Astrocyte (in vitro differentiated cells and primary cell): ENCODE measurements at regions not wholly inside any gene's neighbourhood (a gene's known extent, or its start where the extent isn't known, plus 50 kb on each side); places are given as distances from the start of the nearest gene placed in this dataset.

Experiments
- DNase-seq: peaks from one replicate; pipeline ENCODE4 v3.0.0-alpha.2; 2010; ENCODE audit warnings: low read depth
- FAIRE-seq: peaks from 2 replicates; lab custom pipeline; 2011; peaks lifted over from hg19 to GRCh38; lab: Jason Lieb, UNC
- H2AFZ ChIP-seq: 2 replicates; pipeline ENCODE4 v1.6.0; 2012; ENCODE audit warnings: low read depth, low read length, inconsistent platforms
- H3K27ac ChIP-seq: 2 replicates; pipeline ENCODE4 v1.5.1; 2011; ENCODE audit warnings: low read depth, low read length, inconsistent platforms
- H3K27me3 ChIP-seq: 2 replicates; pipeline ENCODE4 v1.6.0; 2011; ENCODE audit warnings: low read length, inconsistent platforms; ENCODE audit not compliant: insufficient read depth
- H3K36me3 ChIP-seq: 2 replicates; pipeline ENCODE4 v1.5.1; 2011; ENCODE audit warnings: low read length, inconsistent platforms; ENCODE audit not compliant: insufficient read depth
- H3K4me1 ChIP-seq: 2 replicates; pipeline ENCODE4 v1.5.1; 2011; ENCODE audit warnings: low read length, inconsistent platforms; ENCODE audit not compliant: insufficient read depth
- H3K4me2 ChIP-seq: 2 replicates; pipeline ENCODE4 v1.6.0; 2012; ENCODE audit warnings: low read length, inconsistent platforms
- H3K4me3 ChIP-seq: 2 replicates; pipeline ENCODE4 v1.5.1; 2011; ENCODE audit warnings: low read depth, mild to moderate bottlenecking, low read length, inconsistent platforms; ENCODE audit not compliant: insufficient read depth
- H3K79me2 ChIP-seq: 2 replicates; pipeline ENCODE4 v1.6.0; 2012; ENCODE audit warnings: mild to moderate bottlenecking, low read length, inconsistent platforms; ENCODE audit not compliant: insufficient read depth
- H3K9ac ChIP-seq: 2 replicates; pipeline ENCODE4 v1.6.0; 2012; ENCODE audit warnings: mild to moderate bottlenecking, low read length, inconsistent platforms
- H3K9me3 ChIP-seq: 2 replicates; pipeline ENCODE4 v1.5.1; 2012; ENCODE audit warnings: low read depth, mild to moderate bottlenecking, low read length, inconsistent platforms; ENCODE audit not compliant: insufficient read depth
- H4K20me1 ChIP-seq: 2 replicates; pipeline ENCODE4 v1.6.0; 2012; ENCODE audit warnings: low read length, inconsistent platforms; ENCODE audit not compliant: insufficient read depth
- H3K27ac Mint-ChIP-seq: one replicate; pipeline ENCODE4 v1.8.0; 2021; ENCODE audit warnings: mild to moderate bottlenecking, mixed read lengths; ENCODE audit not compliant: unreplicated experiment
- H3K27me3 Mint-ChIP-seq: one replicate; pipeline ENCODE4 v1.8.0; 2021; ENCODE audit warnings: low read depth, mixed read lengths; ENCODE audit not compliant: unreplicated experiment
- H3K36me3 Mint-ChIP-seq: one replicate; pipeline ENCODE4 v1.8.0; 2021; ENCODE audit warnings: low read depth, mixed read lengths; ENCODE audit not compliant: unreplicated experiment
- H3K4me1 Mint-ChIP-seq: one replicate; pipeline ENCODE4 v1.8.0; 2021; ENCODE audit warnings: low read depth, mixed read lengths; ENCODE audit not compliant: unreplicated experiment
- H3K4me3 Mint-ChIP-seq: one replicate; pipeline ENCODE4 v1.8.0; 2021; ENCODE audit warnings: mild to moderate bottlenecking, moderate library complexity, mixed read lengths; ENCODE audit not compliant: unreplicated experiment
- H3K9me3 Mint-ChIP-seq: one replicate; pipeline ENCODE4 v1.8.0; 2021; ENCODE audit warnings: mild to moderate bottlenecking, mixed read lengths; ENCODE audit not compliant: unreplicated experiment
- EZH2 ChIP-seq: IDR thresholded peaks from 2 replicates; pipeline ENCODE4 v1.6.1; 2012; ENCODE audit warnings: mild to moderate bottlenecking, low read length, inconsistent platforms; ENCODE audit not compliant: insufficient read depth
- TF ChIP-seq, protein P1 (sequence below): IDR thresholded peaks from 2 replicates; pipeline ENCODE4 v1.5.1; 2011; ENCODE audit warnings: low read depth, mild to moderate bottlenecking, inconsistent platforms, low read length, moderate library complexity; ENCODE audit not compliant: insufficient read depth

DNA sequence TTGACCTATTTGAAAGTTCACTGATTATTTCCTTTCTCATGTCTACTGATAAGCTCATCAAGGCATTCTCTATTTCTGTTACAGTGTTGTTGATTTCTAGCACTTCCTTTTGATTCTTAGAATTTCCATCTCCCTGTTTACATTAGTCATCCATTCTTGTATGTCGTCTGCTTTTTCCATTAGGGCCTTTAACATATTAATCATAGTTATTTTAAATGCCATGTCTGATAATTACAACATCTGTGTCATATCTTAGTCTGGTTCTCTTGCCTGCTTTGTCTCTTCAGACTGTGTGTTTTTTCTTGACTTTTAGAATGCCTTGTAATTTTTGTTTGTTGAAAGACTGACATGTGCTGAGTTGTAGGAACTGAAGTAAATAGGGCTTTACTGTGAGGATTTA is 602.1 kb downstream of the SOX6 start:
- no peak overlapping the region for H3K27ac Mint-ChIP-seq
- Histone ChIP-seq H3K9ac (no peak overlapping the region), H3K27me3 (peaks cover 9% of the 10 kb centered on the region), H3K79me2 (no peaks in the 10 kb centered on the region), H3K36me3 (no peaks in the 10 kb centered on the region), H2AFZ (no peak overlapping the region), H3K4me3 (no peak overlapping the region), H3K27ac (no peak overlapping the region), H3K9me3 (peaks cover 4% of the 10 kb centered on the region), H4K20me1 (no peaks in the 10 kb centered on the region), H3K4me1 (no peaks in the 10 kb centered on the region), H3K4me2 (no peak overlapping the region)
- DNase-seq (no peak), FAIRE-seq (no peak)
- peaks cover 4% of the 10 kb centered on the region for H3K9me3 Mint-ChIP-seq
- peaks cover 1% of the 10 kb centered on the region for H3K36me3 Mint-ChIP-seq
- H3K27me3 Mint-ChIP-seq: peaks cover 7% of the 10 kb centered on the region
- H3K4me1 Mint-ChIP-seq: peaks cover 3% of the 10 kb centered on the region
- no peak overlapping the region for H3K4me3 Mint-ChIP-seq
- no peak for TF ChIP-seq EZH2
- TF ChIP-seq, protein P1, sequence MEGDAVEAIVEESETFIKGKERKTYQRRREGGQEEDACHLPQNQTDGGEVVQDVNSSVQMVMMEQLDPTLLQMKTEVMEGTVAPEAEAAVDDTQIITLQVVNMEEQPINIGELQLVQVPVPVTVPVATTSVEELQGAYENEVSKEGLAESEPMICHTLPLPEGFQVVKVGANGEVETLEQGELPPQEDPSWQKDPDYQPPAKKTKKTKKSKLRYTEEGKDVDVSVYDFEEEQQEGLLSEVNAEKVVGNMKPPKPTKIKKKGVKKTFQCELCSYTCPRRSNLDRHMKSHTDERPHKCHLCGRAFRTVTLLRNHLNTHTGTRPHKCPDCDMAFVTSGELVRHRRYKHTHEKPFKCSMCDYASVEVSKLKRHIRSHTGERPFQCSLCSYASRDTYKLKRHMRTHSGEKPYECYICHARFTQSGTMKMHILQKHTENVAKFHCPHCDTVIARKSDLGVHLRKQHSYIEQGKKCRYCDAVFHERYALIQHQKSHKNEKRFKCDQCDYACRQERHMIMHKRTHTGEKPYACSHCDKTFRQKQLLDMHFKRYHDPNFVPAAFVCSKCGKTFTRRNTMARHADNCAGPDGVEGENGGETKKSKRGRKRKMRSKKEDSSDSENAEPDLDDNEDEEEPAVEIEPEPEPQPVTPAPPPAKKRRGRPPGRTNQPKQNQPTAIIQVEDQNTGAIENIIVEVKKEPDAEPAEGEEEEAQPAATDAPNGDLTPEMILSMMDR: no peak

DNA sequence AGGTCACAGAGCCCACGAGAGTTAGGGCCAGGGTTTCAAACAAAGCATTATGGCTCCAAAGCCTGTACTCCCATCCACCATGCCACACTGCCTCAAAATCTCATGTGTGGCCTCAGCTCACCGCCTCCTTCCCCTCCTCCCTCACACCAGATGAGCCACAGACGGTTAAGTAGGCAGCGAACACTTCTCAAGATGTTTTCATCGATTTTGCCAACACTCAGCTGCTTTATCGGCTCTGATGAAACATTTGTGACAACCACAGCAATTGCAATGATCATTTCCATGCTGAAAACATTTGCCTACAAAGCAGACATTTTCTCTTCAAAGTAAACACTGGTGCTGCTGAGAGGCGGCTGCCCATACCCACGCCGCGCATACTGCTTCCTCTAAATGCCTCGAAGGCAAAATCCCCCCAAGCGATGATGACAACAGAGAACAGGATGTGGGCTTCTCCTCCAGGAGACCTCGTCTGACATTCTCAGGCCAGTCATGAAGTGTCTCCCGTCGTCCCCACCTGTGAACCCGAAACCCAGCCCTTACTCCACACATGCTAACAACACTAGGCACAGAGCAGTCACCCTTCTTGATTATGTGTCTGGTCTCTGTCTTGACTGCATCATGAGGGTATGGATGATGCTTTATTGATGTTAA is 599.2 kb downstream of the SOX6 start:
- no peak overlapping the region for H3K27ac ChIP-seq
- TF ChIP-seq EZH2: no peak
- TF ChIP-seq, protein P1: no peak
- no peaks in the 10 kb centered on the region for H3K4me1 ChIP-seq
- H3K27me3 ChIP-seq: peaks cover 9% of the 10 kb centered on the region
- H4K20me1 ChIP-seq: no peaks in the 10 kb centered on the region
- no peak for FAIRE-seq
- no peak overlapping the region for H3K4me3 Mint-ChIP-seq
- peaks cover 3% of the 10 kb centered on the region for H3K4me1 Mint-ChIP-seq
- H3K27ac Mint-ChIP-seq: no peak overlapping the region
- DNase-seq: no peak
- peaks cover 4% of the 10 kb centered on the region for H3K9me3 Mint-ChIP-seq
- H2AFZ ChIP-seq: no peak overlapping the region
- no peak overlapping the region for H3K4me2 ChIP-seq
- peaks cover 2% of the 10 kb centered on the region for H3K27me3 Mint-ChIP-seq
- no peak overlapping the region for H3K4me3 ChIP-seq
- no peaks in the 10 kb centered on the region for H3K36me3 ChIP-seq
- peaks cover 1% of the 10 kb centered on the region for H3K36me3 Mint-ChIP-seq
- H3K9me3 ChIP-seq: peaks cover 4% of the 10 kb centered on the region
- H3K9ac ChIP-seq: no peak overlapping the region
- no peaks in the 10 kb centered on the region for H3K79me2 ChIP-seq

DNA sequence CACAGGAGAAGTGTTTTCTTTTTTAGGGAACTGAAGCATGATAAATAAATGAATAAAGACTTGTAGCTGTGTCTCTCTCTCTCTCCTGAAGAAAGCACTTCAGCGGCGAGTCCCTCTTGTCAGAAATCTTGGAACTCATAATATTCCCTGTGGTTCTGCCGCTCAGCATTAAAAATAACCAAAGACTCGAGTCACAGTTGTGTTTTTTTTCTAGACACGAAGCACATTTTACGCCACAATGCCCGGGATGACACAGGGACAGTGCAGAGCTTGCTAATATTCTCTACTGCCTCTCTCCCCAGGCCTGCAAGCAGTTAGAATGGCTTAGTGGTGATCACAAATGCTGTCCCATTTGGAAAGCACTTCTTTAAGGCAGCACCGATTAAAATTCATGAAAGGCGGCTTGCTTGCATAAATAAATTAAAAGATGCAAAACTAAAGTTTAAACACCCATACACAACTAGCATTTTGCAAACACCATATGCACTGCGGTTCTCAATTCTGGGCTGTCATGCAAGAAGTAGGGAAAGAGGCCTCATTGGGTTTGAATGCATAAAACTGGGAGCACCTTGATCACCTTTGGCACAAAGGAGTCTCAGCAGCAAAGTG is 597.4 kb downstream of the SOX6 start:
- Histone ChIP-seq H3K27ac (no peak overlapping the region), H3K9ac (no peak overlapping the region), H3K36me3 (no peaks in the 10 kb centered on the region), H3K4me1 (no peaks in the 10 kb centered on the region), H2AFZ (peak overlapping the region; percentile 45), H4K20me1 (no peaks in the 10 kb centered on the region), H3K4me3 (peak overlapping the region; percentile 21), H3K9me3 (peaks cover 4% of the 10 kb centered on the region), H3K27me3 (peaks cover 9% of the 10 kb centered on the region), H3K79me2 (no peaks in the 10 kb centered on the region), H3K4me2 (peak overlapping the region; percentile 64)
- TF ChIP-seq, protein P1: no peak
- no peak for TF ChIP-seq EZH2
- Mint-ChIP-seq H3K4me3 (no peak overlapping the region), H3K27me3 (peaks cover 2% of the 10 kb centered on the region), H3K27ac (no peak overlapping the region), H3K4me1 (peaks cover 3% of the 10 kb centered on the region), H3K36me3 (peaks cover 1% of the 10 kb centered on the region), H3K9me3 (peaks cover 2% of the 10 kb centered on the region)
- DNase-seq (no peak), FAIRE-seq (no peak)
